ENCODE measurements at regions not wholly inside any gene's neighbourhood (a gene's known extent, or its start where the extent isn't known, plus 50 kb on each side); places are given as distances from the start of the nearest gene placed in this dataset.

DNA sequence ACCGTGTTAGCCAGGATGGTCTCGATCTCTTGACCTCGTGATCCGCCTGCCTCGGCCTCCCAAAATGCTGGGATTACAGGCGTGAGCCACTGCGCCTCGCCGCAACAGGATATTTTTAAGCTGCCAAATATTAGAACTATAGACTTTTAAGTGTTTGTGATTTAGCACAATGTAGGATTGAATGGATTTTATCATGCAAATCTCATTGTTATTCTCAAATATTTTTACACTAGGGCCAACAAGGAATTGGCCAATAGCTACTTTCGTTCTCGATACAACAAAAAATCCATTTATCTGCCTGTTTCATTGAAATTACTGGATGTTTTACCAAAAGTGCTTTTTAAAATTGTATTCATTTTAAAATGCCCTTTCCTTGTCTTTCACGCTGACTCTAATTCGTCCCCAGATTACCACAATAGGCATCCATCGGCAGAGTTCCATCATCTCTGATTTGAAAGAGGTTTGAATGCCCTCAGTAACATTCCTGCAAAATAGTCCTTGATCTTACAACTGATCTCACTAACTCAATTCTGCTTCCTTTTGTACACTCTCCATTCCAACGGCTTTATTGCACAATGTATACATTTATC lies 99.6 kb upstream of the ROBO2 start:
- TF ChIP-seq, protein P1, sequence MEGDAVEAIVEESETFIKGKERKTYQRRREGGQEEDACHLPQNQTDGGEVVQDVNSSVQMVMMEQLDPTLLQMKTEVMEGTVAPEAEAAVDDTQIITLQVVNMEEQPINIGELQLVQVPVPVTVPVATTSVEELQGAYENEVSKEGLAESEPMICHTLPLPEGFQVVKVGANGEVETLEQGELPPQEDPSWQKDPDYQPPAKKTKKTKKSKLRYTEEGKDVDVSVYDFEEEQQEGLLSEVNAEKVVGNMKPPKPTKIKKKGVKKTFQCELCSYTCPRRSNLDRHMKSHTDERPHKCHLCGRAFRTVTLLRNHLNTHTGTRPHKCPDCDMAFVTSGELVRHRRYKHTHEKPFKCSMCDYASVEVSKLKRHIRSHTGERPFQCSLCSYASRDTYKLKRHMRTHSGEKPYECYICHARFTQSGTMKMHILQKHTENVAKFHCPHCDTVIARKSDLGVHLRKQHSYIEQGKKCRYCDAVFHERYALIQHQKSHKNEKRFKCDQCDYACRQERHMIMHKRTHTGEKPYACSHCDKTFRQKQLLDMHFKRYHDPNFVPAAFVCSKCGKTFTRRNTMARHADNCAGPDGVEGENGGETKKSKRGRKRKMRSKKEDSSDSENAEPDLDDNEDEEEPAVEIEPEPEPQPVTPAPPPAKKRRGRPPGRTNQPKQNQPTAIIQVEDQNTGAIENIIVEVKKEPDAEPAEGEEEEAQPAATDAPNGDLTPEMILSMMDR (IDR thresholded peaks at IDR 0.05; ENCODE audit: low read depth, low read length), result no peak
- no peak for DNase-seq (ENCODE audit: low read depth in 2 of 2)
- H3K4me3 ChIP-seq (replicated peaks in 1 of 2; ENCODE audit: low read depth in 2 of 2, low read length in 2 of 2), result no peak overlapping the region

DNA sequence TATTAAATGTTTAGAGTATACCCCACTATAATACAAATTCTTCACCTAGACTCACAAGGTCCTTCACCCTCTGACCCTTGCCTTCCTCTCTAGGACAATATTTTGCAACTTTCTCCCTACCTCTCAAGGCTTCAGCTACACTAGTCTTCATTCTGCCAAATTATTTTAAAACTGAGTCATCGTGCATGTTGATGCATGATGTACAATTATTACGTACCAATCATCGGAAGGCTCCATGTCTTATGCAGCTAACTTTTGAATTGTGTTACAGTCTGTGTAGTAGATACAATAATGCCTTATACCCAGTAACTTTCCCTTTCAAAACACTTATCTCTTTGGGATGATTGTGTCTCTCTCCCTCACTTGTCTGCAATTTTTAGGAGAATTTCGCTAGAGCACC lies 98.5 kb upstream of the ROBO2 start:
- TF ChIP-seq, protein P1 (IDR thresholded peaks at IDR 0.05; ENCODE audit: low read depth, low read length), result no peak
- H3K4me3 ChIP-seq (replicated peaks in 1 of 2; ENCODE audit: low read depth in 2 of 2, low read length in 2 of 2), result no peak overlapping the region

DNA sequence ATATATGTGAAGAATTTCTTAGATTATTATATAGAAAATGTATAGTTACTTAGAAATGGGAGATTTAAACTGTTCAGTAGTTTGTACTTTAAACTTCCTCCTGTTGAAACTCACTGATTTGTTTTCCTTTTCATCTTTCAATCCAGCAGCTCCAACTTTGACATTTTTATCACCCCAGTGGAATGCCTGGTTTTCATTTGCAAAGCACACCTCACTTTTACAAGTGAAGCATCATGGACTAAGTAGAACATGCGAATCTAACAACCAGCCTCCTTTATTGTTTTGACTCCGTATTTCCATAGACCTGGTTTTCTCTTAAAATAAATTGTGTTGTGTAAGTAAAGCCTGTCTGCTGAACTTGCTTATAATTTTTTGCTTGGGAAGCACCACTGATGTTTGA lies 97.8 kb upstream of the ROBO2 start:
- TF ChIP-seq, protein P1 (IDR thresholded peaks at IDR 0.05; ENCODE audit: low read depth, low read length), result no peak
- H3K4me3 ChIP-seq (replicated peaks in 1 of 2; ENCODE audit: low read depth in 2 of 2, low read length in 2 of 2), result no peak overlapping the region
- no peak for DNase-seq (ENCODE audit: low read depth in 2 of 2)

More for the DNA sequence above, 98.5 kb upstream of the ROBO2 start:
- no peak for DNase-seq (ENCODE audit: low read depth in 2 of 2)

DNA sequence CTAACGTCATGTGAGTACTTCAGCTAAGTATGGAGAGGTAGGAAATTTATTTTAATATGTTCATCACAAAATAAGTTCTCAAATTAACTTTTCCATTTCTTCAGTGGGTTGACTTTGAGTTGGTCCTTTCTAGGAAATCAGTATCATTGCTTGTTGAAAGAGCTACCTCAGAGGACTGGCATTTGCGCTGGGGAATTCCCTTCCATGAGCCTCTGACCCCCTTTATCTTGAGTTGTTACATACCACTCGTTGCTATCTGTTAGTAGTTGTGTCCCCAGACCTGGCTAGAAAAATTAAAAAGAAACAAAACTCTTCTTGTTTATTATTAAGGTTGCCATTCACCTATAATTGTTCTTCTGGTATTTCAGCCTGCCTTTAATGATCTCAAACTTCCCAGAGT lies 96.8 kb upstream of the ROBO2 start:
- TF ChIP-seq, protein P1 (IDR thresholded peaks at IDR 0.05; ENCODE audit: low read depth, low read length), result no peak
- no peak overlapping the region for H3K4me3 ChIP-seq (replicated peaks in 1 of 2; ENCODE audit: low read depth in 2 of 2, low read length in 2 of 2)
- no peak for DNase-seq (ENCODE audit: low read depth in 2 of 2)

DNA sequence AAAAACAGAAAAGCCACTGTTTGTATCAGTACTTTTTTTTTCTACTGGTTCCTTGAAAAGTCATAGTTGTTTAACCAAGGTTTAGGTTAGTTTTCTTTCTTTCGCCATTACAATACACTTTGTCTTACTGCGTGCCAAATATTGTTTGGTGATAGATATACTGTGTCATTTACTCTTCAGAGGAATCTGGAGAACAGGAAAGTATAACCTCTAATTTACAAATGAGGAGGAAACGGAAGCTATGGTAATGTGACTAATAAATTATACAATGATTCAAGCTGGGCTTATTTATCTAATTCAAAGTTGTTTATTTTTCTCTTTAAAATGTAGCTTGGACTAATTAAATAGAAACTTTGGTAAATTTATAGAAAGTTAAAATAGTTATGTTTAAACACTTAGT lies 96.2 kb upstream of the ROBO2 start:
- no peak overlapping the region for H3K4me3 ChIP-seq (replicated peaks in 1 of 2; ENCODE audit: low read depth in 2 of 2, low read length in 2 of 2)
- TF ChIP-seq, protein P1 (IDR thresholded peaks at IDR 0.05; ENCODE audit: low read depth, low read length), result no peak
- DNase-seq (ENCODE audit: low read depth in 2 of 2), result no peak

DNA sequence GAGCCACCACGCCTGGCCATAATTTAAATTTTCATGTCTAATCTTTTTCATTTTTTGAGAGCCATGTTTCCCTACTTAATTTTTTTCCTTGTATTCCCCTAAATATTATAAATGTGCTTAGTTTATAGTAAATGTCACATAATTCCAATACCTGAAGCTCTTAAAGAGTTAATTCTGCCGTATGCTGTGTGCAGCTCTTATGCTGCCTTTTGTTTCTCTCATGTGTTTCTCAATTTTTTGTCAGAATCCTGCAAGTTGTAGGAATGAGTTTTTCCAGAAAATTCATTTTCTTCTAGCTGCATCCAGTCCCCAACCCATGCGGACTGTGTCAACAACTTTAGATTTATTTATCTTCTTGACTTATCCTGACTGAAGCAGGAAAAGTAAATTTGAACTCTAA lies 90.9 kb upstream of the ROBO2 start:
- TF ChIP-seq, protein P1 (IDR thresholded peaks at IDR 0.05; ENCODE audit: low read depth, low read length), result no peak
- H3K4me3 ChIP-seq (replicated peaks in 1 of 2; ENCODE audit: low read depth in 2 of 2, low read length in 2 of 2), result no peak overlapping the region
- DNase-seq (ENCODE audit: low read depth in 2 of 2), result no peak

DNA sequence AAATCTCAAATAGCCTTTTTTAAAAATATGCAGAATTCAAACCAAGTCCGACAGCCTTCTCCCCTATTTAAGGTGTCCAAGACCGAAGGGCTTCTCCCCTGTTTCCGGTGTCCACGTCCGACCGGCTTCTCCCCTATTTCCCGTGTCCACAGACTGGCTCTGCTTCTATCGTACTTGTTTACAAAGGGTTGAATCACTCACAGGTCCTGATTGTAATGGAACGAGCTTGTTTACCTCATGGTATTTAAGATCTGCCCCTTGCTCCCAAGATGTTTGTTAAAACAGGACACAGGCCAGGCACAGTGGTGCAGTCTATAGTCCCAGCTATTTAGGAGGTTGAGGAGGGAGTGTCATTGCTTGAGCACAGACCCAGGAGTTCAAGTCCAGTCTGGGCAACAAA lies 90.4 kb upstream of the ROBO2 start:
- H3K4me3 ChIP-seq (replicated peaks in 1 of 2; ENCODE audit: low read depth in 2 of 2, low read length in 2 of 2), result no peak overlapping the region
- DNase-seq (ENCODE audit: low read depth in 2 of 2), result no peak
- TF ChIP-seq, protein P1 (IDR thresholded peaks at IDR 0.05; ENCODE audit: low read depth, low read length), result no peak

Data from cardiac fibroblast (primary cell).